PC-9 (cell line): ENCODE measurements at regions not wholly inside any gene's neighbourhood (a gene's known extent, or its start where the extent isn't known, plus 50 kb on each side); places are given as distances from the start of the nearest gene placed in this dataset.

ENCODE experiments used
- CTCF ChIP-seq: fragments of 200-600 bp; sonication (generic); conservative IDR thresholded peaks from 2 replicates; pipeline ENCODE4 v1.6.1; 2017; ENCODE audit warnings: mixed run types, antibody characterized with exemption, mild to moderate bottlenecking, moderate library complexity
- EZH2 ChIP-seq: fragments of 200-600 bp; sonication (generic); IDR thresholded peaks from 2 replicates; pipeline ENCODE4 v1.8.0; 2017; ENCODE audit warnings: antibody characterized with exemption, low read depth

- TF ChIP-seq CTCF, result no peak
- TF ChIP-seq EZH2, result no peak
These were observed 509.8 kb upstream of the TLE4 start for GRCh38 chr9:79061752-79062616.
